Activated naive CD4-positive, alpha-beta T cell treated with anti-CD3 and anti-CD28 coated beads for 36 hours (primary cell): ENCODE measurements at regions not wholly inside any gene's neighbourhood (a gene's known extent, or its start where the extent isn't known, plus 50 kb on each side); places are given as distances from the start of the nearest gene placed in this dataset.
"Not testable (repeated sequence)": the region's sequence is repeated elsewhere in the genome, so short reads cannot be mapped to it uniquely, and the experiment has no call there.

Experiments
- CTCF ChIA-PET: fragments of 350-600 bp; sonication (Branson Sonifier 250); formaldehyde crosslinking; loops from one replicate; lab custom pipeline; 2021; ENCODE audit warnings: antibody characterized with exemption; lab: Charles Lee
- DNase-seq: peaks from one replicate; pipeline ENCODE4 v3.0.0-alpha.2; 2020
- H3K27ac Mint-ChIP-seq: one replicate; pipeline ENCODE4 v1.8.0; 2021; ENCODE audit warnings: mild to moderate bottlenecking, mixed read lengths
- H3K27me3 Mint-ChIP-seq: one replicate; pipeline ENCODE4 v1.8.0; 2021; ENCODE audit warnings: low read depth, mixed read lengths
- H3K36me3 Mint-ChIP-seq: one replicate; pipeline ENCODE4 v1.8.0; 2021; ENCODE audit warnings: low read depth, mixed read lengths
- H3K4me1 Mint-ChIP-seq: one replicate; pipeline ENCODE4 v1.8.0; 2021; ENCODE audit warnings: low read depth, mixed read lengths
- H3K4me3 Mint-ChIP-seq: one replicate; pipeline ENCODE4 v1.8.0; 2021; ENCODE audit warnings: mild to moderate bottlenecking, moderate library complexity, mixed read lengths
- H3K9me3 Mint-ChIP-seq: one replicate; pipeline ENCODE4 v1.8.0; 2021; ENCODE audit warnings: mixed read lengths
- intact Hi-C: fragments of 100-400 bp; cut with micrococcal nuclease; formaldehyde crosslinking; loops from one replicate; pipeline ENCODE4 v1.15.1; 2023

DNA sequence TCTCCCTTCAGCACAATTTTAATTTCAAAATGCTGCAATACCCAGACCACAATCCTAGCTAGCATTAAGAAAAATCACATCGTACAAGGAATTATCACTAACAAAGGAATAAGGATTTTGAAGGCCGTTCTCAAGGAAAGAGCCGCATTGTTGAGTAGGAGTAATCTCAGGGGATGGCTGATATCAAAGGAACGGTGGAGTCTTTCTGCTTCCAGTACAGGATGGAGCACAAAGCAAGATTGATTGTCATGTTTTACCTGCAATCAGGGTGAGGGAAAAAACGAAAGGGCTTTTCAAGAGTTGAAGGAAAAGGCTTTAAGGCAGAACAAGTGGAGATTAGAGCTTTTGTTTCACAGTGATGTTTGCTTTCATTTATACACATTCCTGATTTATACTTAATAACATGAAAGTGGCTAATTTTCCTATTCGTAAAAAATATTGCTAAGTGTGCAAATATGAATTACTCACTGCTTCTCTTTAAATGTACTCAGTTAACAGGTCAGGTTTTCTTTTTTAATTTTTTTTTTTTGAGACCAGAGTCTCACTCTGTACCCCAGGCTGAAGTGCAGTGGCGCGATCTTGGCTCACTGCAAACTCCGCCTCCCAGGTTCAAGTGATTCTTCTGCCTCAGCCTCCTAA, 207.0 kb downstream of the TRIML1 start:
- CTCF ChIA-PET = no interaction called here
- Mint-ChIP-seq H3K4me1 (no peaks in the 10 kb centered on the region), H3K36me3 (no peaks in the 10 kb centered on the region), H3K27ac (no peak overlapping the region), H3K4me3 (no peak overlapping the region), H3K27me3 (no peaks in the 10 kb centered on the region), H3K9me3 (peaks cover 7% of the 10 kb centered on the region)
- intact Hi-C loops = no loop called here
- DNase-seq = no peak

DNA sequence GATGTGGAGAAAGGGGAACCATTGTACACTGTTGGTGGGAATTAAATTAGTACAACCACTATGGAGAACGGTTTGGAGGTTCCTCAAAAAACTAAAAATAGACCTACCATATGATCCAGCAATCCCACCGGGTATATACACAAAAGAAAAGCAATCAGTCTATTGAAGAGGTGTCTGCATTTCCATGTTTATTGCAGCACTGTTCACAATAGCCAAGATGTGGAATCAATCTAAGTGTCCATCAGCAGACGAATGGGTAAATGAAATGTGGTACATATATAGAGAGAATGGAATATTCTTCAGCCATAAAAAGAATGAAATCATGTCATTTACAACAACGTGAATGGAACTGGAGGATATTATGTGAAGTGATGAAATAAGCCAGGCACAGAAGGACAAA, 208.1 kb downstream of the TRIML1 start:
- no peak for DNase-seq
- intact Hi-C loops = no loop called here
- peaks cover 7% of the 10 kb centered on the region for H3K9me3 Mint-ChIP-seq
- CTCF ChIA-PET = no interaction called here
- H3K36me3 Mint-ChIP-seq = no peaks in the 10 kb centered on the region
- H3K4me1 Mint-ChIP-seq = no peaks in the 10 kb centered on the region
- H3K27me3 Mint-ChIP-seq = no peaks in the 10 kb centered on the region
- no peak overlapping the region for H3K4me3 Mint-ChIP-seq
- H3K27ac Mint-ChIP-seq = no peak overlapping the region

DNA sequence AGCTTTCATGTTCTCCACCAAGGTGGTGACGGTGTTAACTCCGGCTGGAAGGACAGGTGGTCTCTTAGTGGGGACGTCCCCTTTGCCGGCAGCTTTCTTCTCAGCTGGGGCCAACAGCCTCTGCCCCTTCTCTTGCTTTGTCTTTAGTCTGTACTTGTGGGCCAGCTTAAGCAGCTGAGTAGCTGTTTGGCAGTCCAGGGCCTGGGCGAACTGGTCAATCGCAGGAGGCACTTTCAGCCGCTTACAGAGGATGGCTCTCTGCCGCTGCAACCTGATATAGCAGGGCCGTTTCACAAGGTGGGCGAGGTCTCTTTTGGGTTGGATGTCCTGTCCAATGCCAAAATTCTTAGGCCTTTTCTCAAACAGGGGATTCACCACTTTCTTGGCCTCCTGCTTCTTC, 210.3 kb downstream of the TRIML1 start:
- H3K27ac Mint-ChIP-seq, DNase-seq, H3K36me3 Mint-ChIP-seq, H3K4me3 Mint-ChIP-seq, H3K4me1 Mint-ChIP-seq, H3K27me3 Mint-ChIP-seq, intact Hi-C loops, CTCF ChIA-PET: not testable (repeated sequence)
- peaks cover 18% of the 10 kb centered on the region for H3K9me3 Mint-ChIP-seq

DNA sequence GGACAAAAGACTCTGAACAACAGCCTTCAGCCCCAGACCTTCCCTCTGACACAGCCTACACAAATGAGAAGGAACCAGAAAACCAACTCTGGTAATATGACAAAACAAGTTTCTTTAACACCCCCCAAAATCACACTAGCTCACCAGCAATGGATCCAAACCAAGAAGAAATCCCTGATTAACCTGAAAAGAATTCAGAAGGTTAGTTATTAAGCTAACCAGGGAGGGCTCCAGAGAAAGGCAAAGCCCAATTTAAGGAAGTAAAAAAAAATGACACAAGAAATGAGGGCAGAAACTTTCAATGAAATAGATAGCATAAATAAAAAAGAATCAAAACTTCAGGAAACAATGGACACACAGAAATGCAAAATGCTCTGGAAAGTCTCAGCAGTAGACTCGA, 224.0 kb downstream of the TRIML1 start:
- CTCF ChIA-PET = interaction anchor here (0.7 kb wide), 1 partner anchor 9 kb away, joined by 4 read pairs; no protein-coding TSS in a partner anchor
- no peaks in the 10 kb centered on the region for H3K4me1 Mint-ChIP-seq
- no peaks in the 10 kb centered on the region for H3K36me3 Mint-ChIP-seq
- no peaks in the 10 kb centered on the region for H3K27me3 Mint-ChIP-seq
- H3K9me3 Mint-ChIP-seq = peaks cover 10% of the 10 kb centered on the region
- H3K27ac Mint-ChIP-seq = no peak overlapping the region
- intact Hi-C loops = no loop called here
- H3K4me3 Mint-ChIP-seq = no peak overlapping the region
- no peak for DNase-seq

DNA sequence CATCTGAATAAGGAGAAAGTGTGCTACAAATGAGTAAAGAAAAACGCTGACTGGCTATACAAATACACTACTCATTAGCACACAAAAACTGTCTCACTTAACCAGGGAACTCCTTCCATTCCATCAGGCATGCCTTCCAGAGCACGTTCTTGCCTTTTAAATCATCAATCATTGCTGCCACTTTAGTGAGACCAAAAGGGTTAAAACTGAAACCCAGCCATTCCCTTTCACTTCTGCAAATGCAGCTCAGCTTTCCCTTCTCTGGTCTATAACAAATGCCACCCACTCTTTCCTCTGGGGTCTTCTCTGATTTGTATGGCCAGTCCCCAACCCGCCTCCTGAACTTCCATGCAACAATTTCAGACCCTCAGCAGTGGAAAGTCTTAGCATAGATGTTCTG, 231.5 kb downstream of the TRIML1 start:
- Mint-ChIP-seq H3K9me3 (peaks cover 14% of the 10 kb centered on the region), H3K36me3 (no peaks in the 10 kb centered on the region), H3K27me3 (no peaks in the 10 kb centered on the region), H3K4me3 (no peak overlapping the region), H3K27ac (no peak overlapping the region), H3K4me1 (no peaks in the 10 kb centered on the region)
- CTCF ChIA-PET = interaction anchor here (0.6 kb wide), 1 partner anchor 94 kb away, joined by 3 read pairs; no protein-coding TSS in a partner anchor
- intact Hi-C loops = no loop called here
- DNase-seq = no peak

DNA sequence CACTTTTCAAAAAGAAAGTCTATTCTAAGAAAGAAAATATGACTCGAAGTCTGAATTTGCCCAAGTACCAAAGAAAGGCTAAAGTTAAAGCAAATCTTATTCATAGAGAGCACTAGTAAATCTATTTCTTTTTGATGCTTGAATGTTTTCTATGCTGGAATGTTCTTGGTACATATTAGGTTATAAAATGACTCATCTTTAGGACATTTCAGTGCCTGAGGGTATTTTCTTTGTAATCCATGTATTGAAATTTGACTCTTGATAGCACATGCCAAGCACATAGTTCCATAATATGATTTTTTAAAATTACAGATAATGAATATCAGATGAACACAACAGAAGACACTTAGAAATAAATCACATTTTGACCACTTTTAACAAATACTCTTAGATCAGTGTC, 232.8 kb downstream of the TRIML1 start:
- DNase-seq = no peak
- Mint-ChIP-seq H3K9me3 (peaks cover 18% of the 10 kb centered on the region), H3K4me1 (no peaks in the 10 kb centered on the region), H3K4me3 (no peak overlapping the region), H3K27ac (no peak overlapping the region), H3K27me3 (no peaks in the 10 kb centered on the region), H3K36me3 (no peaks in the 10 kb centered on the region)
- intact Hi-C loops = no loop called here
- CTCF ChIA-PET = no interaction called here

DNA sequence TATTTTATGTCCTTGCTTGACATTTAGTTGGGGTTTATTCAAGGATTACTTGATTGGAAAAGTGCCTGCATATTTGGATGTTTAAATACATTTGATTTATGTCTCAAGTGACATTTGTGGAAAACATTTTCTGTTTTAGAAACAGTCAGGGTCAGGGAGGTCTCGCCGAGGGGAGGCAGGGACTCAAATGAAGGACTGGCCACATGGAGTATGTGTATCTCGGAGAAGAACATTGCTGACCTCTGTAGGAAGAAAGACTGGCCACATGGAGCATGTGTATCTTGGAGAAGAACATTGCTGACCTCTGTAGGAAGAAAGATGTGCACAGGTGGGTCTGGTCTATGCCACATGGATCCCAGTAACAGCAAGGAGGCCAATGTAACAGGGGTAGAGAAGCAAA, 233.6 kb downstream of the TRIML1 start:
- Mint-ChIP-seq H3K9me3 (peaks cover 18% of the 10 kb centered on the region), H3K4me1 (no peaks in the 10 kb centered on the region), H3K27ac (no peak overlapping the region), H3K4me3 (no peak overlapping the region), H3K36me3 (no peaks in the 10 kb centered on the region), H3K27me3 (no peaks in the 10 kb centered on the region)
- CTCF ChIA-PET = no interaction called here
- intact Hi-C loops = no loop called here
- DNase-seq = no peak

DNA sequence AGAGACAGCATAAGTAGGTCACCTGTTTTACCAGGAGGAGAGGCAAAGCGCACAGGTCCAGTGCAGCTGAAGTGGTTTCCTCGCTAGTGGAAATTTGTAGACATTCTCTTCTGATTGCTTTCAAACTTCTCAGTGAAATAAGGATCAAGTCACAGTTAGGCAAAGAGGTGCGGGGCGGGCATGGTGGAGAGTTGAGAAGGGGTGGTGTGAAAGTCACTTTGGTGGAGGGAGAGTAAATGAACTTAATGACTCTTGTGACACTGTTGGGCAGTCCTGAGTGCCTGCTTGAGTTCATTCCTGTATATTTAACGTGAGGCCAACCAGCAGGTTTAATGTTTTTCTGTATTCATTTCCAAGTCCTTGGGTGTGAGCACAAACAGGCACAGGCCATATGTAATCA, 235.6 kb downstream of the TRIML1 start:
- Mint-ChIP-seq H3K27ac (no peak overlapping the region), H3K9me3 (peaks cover 20% of the 10 kb centered on the region), H3K27me3 (no peaks in the 10 kb centered on the region), H3K4me3 (no peak overlapping the region), H3K36me3 (no peaks in the 10 kb centered on the region), H3K4me1 (no peaks in the 10 kb centered on the region)
- intact Hi-C loops = no loop called here
- CTCF ChIA-PET = no interaction called here
- DNase-seq = no peak

DNA sequence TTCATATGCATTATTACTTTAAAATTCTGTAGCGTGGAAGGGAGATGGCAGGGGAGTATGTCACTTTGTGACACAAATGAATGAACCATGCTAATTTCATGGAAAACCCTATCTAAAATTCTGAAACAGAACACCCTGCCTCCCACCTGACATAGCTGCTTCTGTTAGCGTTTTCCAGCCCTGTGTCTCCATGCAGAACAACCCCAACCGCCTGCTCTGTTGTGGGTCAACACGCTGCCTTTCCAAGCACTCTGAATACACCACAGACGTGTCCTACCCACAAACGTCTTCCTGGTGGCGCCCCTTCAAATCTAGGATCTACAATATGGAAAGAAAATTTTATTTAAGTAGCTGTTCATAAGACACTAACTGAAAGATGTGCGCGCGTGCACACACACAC, 238.6 kb downstream of the TRIML1 start:
- no peak overlapping the region for H3K4me3 Mint-ChIP-seq
- H3K4me1 Mint-ChIP-seq = no peaks in the 10 kb centered on the region
- no peaks in the 10 kb centered on the region for H3K36me3 Mint-ChIP-seq
- CTCF ChIA-PET = no interaction called here
- peaks cover 22% of the 10 kb centered on the region for H3K9me3 Mint-ChIP-seq
- DNase-seq = no peak
- H3K27ac Mint-ChIP-seq = no peak overlapping the region
- H3K27me3 Mint-ChIP-seq = no peaks in the 10 kb centered on the region
- intact Hi-C loops = no loop called here

DNA sequence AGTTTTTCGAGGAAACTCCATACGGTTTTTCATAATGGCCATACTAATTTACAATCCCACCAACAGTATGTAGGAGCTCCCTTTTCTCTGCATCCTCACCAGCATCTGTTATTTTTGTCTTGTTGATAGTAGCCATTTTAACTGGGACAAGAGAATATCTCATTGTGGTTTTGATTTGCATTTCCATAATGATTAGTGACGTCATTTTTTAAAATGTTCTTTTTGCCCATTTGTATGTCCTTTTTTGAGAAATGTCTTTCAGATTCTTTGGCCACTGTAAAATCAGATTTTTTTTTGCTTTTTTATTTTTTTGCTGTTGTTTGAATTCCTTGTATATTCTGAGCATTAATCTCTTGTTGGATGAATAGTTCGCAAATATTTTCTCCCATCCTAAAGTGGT, 243.9 kb downstream of the TRIML1 start:
- Mint-ChIP-seq H3K4me1 (no peaks in the 10 kb centered on the region), H3K27ac (no peak overlapping the region), H3K27me3 (no peaks in the 10 kb centered on the region), H3K4me3 (no peak overlapping the region), H3K36me3 (no peaks in the 10 kb centered on the region), H3K9me3 (peaks cover 18% of the 10 kb centered on the region)
- DNase-seq = no peak
- CTCF ChIA-PET = no interaction called here
- intact Hi-C loops = no loop called here

DNA sequence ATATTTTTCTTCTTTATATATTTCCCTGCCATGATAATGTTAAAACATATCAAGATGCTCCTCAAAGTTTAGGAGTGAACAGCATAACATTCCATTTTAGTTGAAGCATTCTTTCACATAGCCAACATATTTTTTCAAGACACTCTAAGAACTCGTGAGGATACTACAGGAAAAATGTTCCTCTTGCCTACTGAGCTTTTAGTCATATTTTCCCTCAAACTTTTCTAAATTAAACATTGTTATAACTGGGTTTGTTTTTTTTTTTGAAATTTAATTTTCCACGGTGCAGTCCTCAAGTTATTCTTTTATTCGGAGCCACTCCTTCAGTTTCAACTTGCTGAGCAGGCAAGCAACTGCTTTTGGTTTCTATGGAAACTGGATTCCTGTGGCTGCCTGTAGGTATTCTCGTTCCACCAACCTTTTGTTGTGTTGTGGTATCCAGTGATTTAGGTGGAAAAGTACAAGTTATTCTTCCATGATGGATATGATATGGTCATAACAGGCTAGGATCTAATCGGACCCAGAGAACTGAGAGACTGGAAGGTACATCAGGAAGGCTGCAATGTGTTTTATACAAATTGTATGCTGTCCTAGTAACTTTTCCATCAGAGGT, 248.0 kb downstream of the TRIML1 start:
- DNase-seq = no peak
- intact Hi-C loops = no loop called here
- CTCF ChIA-PET = no interaction called here
- H3K4me1 Mint-ChIP-seq = no peaks in the 10 kb centered on the region
- H3K36me3 Mint-ChIP-seq = no peaks in the 10 kb centered on the region
- H3K27ac Mint-ChIP-seq = no peak overlapping the region
- H3K9me3 Mint-ChIP-seq = peaks cover 20% of the 10 kb centered on the region
- no peaks in the 10 kb centered on the region for H3K27me3 Mint-ChIP-seq
- H3K4me3 Mint-ChIP-seq = no peak overlapping the region

DNA sequence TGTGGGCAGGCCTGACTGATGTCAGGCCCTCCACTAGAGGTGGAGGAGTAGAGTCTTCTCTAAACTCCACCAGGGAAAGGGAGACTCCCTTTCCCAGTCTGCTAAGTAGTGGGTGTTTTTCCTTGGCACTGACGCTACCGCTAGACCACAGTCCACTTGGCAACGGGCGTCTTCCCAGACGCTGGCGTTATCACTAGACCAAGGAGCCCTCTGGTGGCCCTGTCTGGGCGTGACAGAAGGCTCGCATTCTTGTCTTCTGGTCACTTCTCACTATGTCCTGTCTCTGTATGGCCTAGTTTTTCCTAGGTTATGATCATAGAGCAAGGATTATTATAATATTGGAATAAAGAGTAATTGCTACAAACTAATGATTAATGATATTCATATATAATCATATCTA, 252.1 kb downstream of the TRIML1 start:
- H3K4me1 Mint-ChIP-seq, H3K36me3 Mint-ChIP-seq, H3K4me3 Mint-ChIP-seq, H3K9me3 Mint-ChIP-seq, H3K27ac Mint-ChIP-seq, DNase-seq, H3K27me3 Mint-ChIP-seq, intact Hi-C loops, CTCF ChIA-PET: not testable (repeated sequence)

DNA sequence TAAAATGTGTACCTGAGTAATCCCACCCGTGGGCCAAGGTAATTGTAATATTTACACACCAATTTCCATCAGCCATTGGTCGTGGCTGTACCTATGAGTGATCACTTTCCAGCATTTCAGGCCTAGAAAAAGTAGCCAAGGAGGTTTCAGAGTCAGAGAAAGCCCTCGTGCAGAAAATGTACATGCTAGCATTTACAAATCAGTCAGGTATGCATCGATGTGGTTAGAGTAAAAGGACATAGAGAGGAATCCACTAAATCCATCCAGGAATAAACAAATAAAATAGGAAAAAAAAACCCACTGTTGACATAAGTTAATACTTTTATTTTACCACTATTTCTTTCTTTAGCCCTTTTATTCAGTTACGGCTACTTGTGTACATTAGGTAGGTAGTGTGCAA, 256.8 kb downstream of the TRIML1 start:
- H3K36me3 Mint-ChIP-seq = no peaks in the 10 kb centered on the region
- no peaks in the 10 kb centered on the region for H3K4me1 Mint-ChIP-seq
- intact Hi-C loops = no loop called here
- DNase-seq = no peak
- H3K27ac Mint-ChIP-seq = no peak overlapping the region
- CTCF ChIA-PET = interaction anchor here (0.7 kb wide), 1 partner anchor 27 kb away, joined by 3 read pairs; no protein-coding TSS in a partner anchor
- H3K4me3 Mint-ChIP-seq = no peak overlapping the region
- peaks cover 6% of the 10 kb centered on the region for H3K9me3 Mint-ChIP-seq
- no peaks in the 10 kb centered on the region for H3K27me3 Mint-ChIP-seq
